HuH-7.5 (cell line): ENCODE measurements at regions not wholly inside any gene's neighbourhood (a gene's known extent, or its start where the extent isn't known, plus 50 kb on each side); places are given as distances from the start of the nearest gene placed in this dataset.
"Not testable (repeated sequence)": the region's sequence is repeated elsewhere in the genome, so short reads cannot be mapped to it uniquely, and the experiment has no call there.

Experiments
- DNase-seq: peaks from one replicate; pipeline ENCODE4 v3.0.0; 2011; ENCODE audit warnings: low spot score

DNA sequence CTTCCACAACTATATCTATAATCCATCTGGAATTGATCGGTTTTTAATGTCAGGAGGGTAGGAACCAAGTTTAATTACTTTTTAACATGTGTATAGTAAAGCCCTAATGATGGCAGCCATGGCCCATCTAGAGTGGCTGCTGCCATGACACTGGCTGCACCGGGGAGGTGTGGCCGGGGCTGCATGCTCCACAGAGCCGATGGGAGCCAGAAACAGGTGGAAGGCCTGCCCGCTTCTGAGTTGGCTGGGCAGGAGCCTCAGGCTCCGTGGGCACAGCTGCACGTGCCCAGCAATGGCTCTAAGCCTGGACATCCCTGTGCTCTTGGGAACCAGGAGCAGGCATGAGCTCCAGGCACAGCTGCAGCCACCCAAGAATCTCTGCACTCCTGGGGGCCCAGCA, 73.0 kb downstream of the GBP6 start:
- no peak for DNase-seq

DNA sequence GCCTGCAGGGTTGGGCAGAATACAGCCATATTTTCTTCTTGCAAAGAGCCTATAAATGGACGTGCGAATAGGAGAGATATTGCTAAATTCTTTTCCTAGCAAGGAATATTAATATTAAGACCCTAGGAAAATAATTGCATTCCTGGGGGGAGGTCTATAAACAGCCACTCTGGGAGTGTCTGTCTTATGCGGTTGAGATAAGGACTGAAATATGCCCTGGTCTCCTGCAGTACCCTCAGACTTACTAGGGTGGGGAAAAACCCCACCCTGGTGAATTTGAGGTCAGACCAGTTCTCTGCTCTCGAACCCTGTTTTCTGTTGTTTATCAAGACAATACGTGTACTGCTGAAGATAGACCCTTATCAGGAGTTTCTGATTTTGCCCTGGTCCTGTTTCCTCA, 74.4 kb downstream of the GBP6 start:
- not testable (repeated sequence) for DNase-seq

DNA sequence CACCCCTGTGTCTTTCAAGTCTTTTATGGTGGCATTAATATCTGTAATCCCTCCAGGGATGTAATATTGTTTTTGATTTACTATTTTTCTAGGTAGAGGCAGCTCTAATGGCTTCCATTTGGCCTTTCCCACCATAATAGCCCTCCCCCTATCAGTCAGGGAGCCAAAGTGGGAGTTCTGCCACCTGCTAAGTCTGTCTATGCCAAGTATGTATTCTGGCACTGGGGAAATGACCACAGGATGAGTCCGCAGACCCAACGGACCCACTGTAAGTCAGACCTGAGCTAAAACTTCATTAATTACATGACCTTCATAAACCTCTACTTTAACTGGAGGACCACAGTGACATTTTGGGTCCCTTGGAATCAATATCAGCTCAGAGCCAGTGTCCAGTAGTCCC, 77.1 kb downstream of the GBP6 start:
- no peak for DNase-seq

DNA sequence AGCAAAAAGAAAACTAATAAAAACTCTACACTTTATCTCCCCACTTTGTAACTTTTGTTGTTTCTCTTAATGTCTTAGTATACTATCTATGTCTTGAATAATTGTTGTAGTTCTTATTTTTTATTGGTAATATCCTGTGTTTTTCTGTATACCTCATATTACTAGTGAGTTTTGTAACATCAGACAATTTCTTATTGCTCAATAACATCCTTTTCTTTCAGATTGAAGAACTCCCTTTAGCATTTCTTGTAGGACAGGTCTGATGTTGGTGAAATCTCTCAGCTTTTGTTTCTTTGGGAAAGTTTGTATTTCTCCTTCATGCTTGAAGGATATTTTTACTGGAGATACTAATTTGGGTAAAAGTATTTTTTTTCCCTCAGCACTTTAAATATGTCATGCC, 79.8 kb upstream of the LRRC8B start:
- DNase-seq = no peak

DNA sequence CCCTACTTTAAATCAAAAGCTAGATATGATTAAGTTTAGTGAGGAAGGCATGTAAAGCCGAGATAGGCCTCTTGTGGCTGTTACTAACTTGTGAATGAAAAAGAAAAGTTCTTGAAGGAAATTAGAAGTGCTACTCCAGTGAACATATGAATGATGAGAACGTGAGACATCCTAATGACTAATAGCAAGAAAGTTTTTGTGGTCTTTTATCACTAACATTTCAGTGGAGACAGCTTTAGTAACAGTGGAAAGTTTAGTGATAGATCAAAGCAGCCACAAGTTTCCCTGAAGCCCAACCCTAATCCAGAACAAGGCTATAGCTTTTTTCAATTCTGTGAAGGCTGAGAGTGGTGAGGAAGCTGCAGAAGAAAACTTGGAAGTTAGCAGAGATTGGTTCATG, 73.6 kb upstream of the LRRC8B start:
- no peak for DNase-seq

DNA sequence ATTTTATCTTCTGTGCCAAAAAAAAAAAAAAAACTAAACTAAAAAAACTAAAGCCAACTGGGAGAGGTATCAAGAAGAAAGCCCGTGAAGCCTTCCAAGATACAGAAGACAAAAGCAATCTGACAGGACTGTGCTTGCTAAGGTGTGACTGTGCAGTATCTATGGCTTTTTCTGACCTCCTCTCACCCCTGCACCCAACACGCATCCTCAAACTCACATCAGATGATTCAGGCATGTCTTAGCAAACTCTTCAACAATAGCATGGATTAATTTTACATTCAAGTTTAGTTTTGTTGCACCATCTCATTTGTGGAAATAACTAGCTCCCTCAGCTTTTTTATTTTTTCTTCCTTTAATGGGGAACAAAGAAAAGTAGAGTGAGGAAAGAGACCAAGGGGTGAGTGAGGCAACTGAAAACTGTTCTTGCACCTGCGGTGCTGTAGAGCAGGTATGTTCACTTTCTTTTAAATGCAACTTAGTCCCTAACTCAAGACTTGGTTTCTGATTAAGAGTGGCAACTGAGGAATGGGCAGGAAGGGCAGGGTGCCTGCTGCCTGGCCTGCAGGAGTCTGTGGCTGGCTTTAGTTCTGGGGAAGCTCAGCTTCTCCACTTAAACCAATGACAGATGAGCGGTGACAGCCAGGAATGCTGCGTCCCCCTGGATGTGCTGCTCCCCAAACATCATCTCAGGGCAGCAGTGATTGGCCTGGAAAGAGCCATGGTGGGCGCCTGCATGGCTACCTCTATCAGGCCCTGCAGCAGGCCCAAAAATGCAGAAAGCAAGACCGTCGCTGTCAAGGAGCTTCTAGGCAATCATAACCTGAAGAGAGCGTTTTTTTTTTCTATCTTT, 71.3 kb upstream of the LRRC8B start:
- no peak for DNase-seq

DNA sequence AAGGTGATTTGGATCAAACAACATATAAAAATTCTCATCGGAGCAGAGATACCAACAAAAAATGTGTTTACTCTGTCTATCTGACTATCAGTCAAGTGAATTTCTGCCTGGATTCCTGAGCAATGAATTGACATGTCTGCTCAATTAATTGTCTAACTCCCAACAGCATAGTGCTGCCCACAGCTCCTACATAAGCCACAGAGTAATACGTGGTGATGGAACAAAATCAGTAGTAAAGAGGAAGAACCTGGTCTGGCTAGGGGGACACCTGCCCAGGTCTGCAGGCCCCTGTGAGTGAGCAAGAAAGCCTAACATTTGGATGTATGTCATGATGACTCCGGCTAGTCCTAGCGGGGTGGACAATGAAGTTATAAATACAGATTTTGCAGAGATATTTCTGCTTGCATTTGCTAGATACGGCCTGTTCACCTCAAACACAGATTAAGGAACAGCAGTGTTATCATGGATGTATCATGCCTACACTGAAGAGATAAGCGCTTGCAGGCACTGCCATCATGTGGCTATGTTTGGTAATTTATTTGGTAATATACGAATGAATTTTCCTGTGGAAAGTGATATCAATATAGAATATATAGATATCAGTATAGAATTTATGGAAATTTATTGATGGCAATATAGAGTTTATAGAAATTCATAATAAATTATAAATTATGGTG, 69.6 kb upstream of the LRRC8B start:
- DNase-seq = peak; percentile 4

DNA sequence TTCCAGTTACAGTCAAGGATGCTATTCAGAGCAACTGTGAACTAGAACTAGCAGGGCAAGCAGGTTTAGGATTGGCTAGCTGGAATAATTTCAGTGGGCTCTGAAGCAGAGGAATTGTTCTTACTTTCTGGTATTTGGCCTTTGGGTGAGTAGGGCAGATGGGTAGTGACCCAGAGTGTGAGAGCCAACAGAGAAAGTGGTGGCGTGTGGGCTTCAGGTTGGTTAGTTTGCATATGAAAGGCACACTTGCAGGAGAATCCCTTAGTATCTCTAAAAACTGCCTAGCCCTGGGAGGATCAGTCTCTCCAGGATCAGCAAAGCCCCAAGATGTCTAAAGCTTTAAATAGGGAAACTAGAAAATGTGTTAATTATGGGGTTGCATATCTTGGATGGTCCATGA, 67.6 kb upstream of the LRRC8B start:
- DNase-seq = no peak

DNA sequence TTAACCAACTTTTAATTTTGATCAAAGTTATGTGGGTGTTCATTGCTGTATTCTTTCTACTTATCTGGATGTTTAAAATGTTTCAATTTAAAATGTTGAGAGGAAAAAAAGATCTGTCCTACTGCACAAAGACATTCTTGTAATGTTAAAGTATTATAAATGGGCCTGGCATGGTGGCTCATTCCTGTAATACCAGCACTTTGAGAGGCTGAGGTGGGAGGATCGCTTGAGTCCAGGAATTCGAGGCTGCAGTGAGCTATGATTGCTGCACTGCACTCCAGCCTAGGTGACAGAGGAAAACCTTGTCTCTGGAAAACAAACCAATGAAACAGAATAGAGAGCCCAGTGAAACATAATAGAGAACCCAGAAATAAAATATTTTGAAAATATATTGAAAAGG, 65.5 kb upstream of the LRRC8B start:
- DNase-seq = no peak

DNA sequence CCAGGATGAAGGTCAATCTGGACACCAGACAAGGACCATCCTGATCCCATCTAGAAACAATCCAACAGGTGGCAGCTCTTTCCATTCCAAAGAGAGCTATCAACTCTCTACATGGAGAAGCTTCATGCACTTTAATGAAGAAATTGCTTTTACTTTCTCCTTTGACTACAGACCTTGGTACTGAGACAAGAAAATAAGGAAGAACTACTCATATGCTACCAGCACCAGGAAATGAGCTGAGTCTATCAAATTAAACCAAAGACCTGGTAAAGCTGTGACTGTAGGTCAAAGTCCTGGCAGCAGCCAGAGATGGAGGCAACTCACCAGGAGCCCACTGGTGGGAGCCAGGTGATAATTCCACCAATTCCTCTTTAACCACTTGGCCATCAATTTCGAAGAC, 64.3 kb upstream of the LRRC8B start:
- no peak for DNase-seq

DNA sequence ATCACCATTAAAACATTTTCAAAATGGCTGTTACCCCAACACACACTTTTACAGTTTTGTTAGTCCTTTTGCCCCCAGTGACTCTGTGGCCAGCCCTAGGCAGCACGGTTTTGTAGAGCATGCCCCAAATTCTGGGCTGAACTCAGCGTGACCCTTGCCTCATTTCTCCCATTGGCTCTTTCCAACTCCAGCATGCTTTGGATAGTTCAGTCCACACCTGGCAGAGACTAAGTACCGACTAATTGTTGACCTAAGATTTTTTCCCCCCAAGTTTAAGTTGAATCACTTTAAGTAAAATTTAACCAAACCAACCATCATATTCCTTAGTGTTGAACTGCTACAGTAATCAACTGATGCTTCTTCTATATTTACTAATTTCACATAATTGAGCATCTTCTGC, 62.4 kb upstream of the LRRC8B start:
- DNase-seq = no peak

DNA sequence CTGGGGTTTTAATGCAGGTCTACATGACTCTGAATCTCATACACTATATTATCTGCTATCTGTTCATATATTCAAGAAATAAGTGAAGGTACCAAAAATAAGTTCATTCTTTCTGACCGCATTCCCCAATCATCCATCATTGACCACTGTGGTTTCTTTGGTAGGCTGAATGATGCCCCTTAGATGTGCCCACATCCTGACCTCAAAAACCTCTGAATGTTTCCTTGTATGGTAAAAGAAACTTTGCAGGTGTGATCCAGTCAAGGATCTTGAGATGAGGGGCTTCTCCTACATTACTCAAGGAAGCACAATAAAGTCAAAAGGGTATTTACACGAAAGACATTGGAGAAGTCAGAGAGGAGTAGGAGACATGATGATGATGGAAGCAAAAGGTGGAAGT, 60.6 kb upstream of the LRRC8B start:
- no peak for DNase-seq

DNA sequence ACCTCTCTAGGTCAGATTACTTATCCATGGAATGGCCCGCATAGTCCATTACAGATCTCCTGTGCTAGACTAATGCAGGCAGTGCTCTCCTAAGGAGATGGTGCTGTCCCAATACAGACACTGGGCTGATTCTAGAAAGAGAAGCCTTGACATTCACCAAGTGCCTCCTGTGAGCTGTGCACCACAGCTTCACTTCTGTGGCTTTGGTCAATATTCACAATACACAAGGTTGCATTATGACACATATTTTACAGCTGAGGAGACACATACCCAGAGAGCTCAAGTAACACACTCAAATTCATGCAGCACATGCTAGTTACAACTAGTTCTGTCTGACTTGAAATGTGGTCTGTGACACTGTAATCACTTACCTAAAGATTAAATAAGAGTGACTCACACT, 59.4 kb upstream of the LRRC8B start:
- DNase-seq = no peak

DNA sequence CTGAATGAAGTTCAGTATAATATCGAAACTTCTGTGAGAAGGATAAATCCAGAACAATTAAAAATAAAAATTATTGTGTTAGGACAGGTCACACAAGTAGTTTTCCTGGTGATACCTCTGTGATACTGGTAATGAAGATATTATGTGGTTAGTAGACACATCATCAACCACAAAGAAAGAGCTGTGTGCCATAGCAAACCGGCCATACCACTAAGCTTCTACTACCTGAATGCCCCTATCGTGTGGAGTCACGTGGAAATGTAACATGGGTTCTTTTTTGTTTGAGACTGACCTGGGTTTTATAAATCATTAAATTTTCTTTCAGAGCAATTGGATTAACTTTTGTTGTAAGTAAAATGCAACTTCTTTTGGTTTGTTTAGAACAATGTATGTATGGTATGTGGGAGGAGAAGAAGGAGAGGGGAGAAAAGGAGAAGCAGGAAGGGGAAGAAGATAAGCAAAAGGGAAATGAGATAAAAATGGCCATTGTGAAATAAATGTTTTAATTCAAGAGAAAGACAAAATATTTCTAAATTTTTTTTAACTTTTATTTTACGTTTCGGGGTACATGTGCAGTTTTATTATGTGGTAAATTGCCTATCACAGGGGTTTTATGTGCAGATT, 58.2 kb upstream of the LRRC8B start:
- DNase-seq = no peak

DNA sequence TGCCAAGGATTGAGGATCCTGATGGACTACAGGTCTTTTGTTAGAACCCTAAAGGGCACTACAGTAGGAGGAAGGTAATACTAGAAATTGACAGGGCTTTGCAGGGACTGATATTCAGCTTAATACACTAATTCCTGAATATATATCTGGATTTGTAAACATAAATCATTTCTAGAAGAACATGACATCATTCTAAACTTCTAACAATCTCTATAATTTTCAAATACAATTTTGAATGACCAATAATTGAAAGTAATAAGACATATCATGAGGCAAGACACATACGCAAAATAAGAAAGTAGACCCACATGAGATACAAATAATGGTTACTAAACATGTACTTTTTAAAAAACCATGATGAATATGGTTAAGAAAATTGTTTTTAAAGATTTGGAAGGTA, 52.4 kb upstream of the LRRC8B start:
- DNase-seq = no peak

DNA sequence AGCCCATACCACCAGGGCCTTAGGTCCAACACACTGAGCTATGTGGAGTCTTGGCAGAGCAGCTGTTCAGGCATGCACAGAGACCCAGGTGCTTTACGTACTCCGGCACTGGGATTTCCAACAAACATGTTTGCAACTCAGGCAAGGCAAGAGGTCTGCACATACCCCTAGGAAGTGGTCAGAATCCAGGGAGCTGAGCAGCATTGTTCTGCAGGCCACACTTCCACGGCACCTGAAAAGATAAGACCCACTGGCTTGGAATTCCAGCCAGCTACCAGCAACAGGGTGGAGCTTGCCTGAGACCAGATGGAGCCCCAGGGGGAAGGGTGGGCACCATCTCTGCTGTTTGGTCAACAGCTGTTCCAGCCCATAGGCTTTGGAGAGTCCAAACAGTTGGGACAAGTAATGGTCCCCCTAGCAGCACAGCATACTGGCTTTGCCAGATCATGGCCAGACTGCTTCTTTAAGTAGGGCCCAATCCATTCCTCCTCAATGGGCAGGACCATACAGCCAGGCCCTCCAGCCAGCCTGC, 51.7 kb upstream of the LRRC8B start:
- no peak for DNase-seq
